Activated B cell treated with CpG ODN at 0.5 μM for 24 hours (primary cell): ENCODE measurements at regions not wholly inside any gene's neighbourhood (a gene's known extent, or its start where the extent isn't known, plus 50 kb on each side); places are given as distances from the start of the nearest gene placed in this dataset.

ENCODE experiments used
- ATAC-seq: fragments of 200-7000 bp; cut with Tn5 transposase; one replicate; pipeline ENCODE4 v1.10.0; 2021; ENCODE audit warnings: low read depth, mild to moderate bottlenecking, moderate library complexity
- CTCF ChIA-PET: fragments of 350-600 bp; sonication (Branson Sonifier 250); formaldehyde crosslinking; loops from one replicate; lab custom pipeline; 2021; ENCODE audit warnings: antibody characterized with exemption; lab: Charles Lee
- POLR2A ChIA-PET: fragments of 350-600 bp; sonication (Branson Sonifier 250); formaldehyde crosslinking; loops from one replicate; lab custom pipeline; 2021; ENCODE audit warnings: antibody characterized with exemption; lab: Charles Lee
- DNase-seq: peaks from one replicate; pipeline ENCODE4 v3.0.0; 2022
- H3K27ac Mint-ChIP-seq: one replicate; pipeline ENCODE4 v1.8.0; 2020; ENCODE audit warnings: mixed read lengths
- H3K27me3 Mint-ChIP-seq: one replicate; pipeline ENCODE4 v1.8.0; 2021; ENCODE audit warnings: mixed read lengths
- H3K36me3 Mint-ChIP-seq: one replicate; pipeline ENCODE4 v1.8.0; 2021; ENCODE audit warnings: low read depth, mixed read lengths
- H3K4me1 Mint-ChIP-seq: one replicate; pipeline ENCODE4 v1.8.0; 2021; ENCODE audit warnings: mixed read lengths
- H3K4me3 Mint-ChIP-seq: one replicate; pipeline ENCODE4 v1.8.0; 2020; ENCODE audit warnings: mild to moderate bottlenecking, mixed read lengths
- H3K9me3 Mint-ChIP-seq: one replicate; pipeline ENCODE4 v1.8.0; 2020; ENCODE audit warnings: mixed read lengths
- CTCF ChIP-seq: fragments of 200-600 bp; IDR thresholded peaks from one replicate; pipeline ENCODE4 v1.8.0; 2022; ENCODE audit warnings: antibody characterized with exemption, mild to moderate bottlenecking
- intact Hi-C: fragments of 100-400 bp; cut with micrococcal nuclease; formaldehyde crosslinking; loops from one replicate; pipeline ENCODE4 v1.15.1; 2024

- no peaks in the 10 kb centered on the region for H3K27me3 Mint-ChIP-seq
- no peaks in the 10 kb centered on the region for H3K36me3 Mint-ChIP-seq
- no peak for ATAC-seq
- no peaks in the 10 kb centered on the region for H3K4me1 Mint-ChIP-seq
- ChIA-PET POLR2A (no interaction called here), CTCF (no interaction called here)
- H3K9me3 Mint-ChIP-seq: no peaks in the 10 kb centered on the region
- intact Hi-C loops: no loop called here
- TF ChIP-seq CTCF: no peak
- H3K4me3 Mint-ChIP-seq: no peak overlapping the region
- DNase-seq: no peak
- H3K27ac Mint-ChIP-seq: no peak overlapping the region
Observed at GRCh38 chr7:113321201-113321600, 202.8 kb upstream of the SMIM30 start.

- intact Hi-C loops: no loop called here
- ATAC-seq: no peak
Observed at GRCh38 chr7:113320419-113320818, 202.1 kb upstream of the SMIM30 start.

GRCh38 chr7:113314594-113314993, 196.2 kb upstream of the SMIM30 start:
- CTCF ChIA-PET: no interaction called here
- ATAC-seq (no peak), DNase-seq (no peak)
- TF ChIP-seq CTCF: no peak
- no peaks in the 10 kb centered on the region for H3K36me3 Mint-ChIP-seq
- H3K4me1 Mint-ChIP-seq: no peaks in the 10 kb centered on the region
- intact Hi-C loops: no loop called here
- no peak overlapping the region for H3K27ac Mint-ChIP-seq
- no peaks in the 10 kb centered on the region for H3K9me3 Mint-ChIP-seq
- no peak overlapping the region for H3K4me3 Mint-ChIP-seq
- POLR2A ChIA-PET: no interaction called here
- no peaks in the 10 kb centered on the region for H3K27me3 Mint-ChIP-seq

More at GRCh38 chr7:113320419-113320818, 202.1 kb upstream of the SMIM30 start:
- no peak for TF ChIP-seq CTCF
- no peaks in the 10 kb centered on the region for H3K36me3 Mint-ChIP-seq
- no peak overlapping the region for H3K4me3 Mint-ChIP-seq
- POLR2A ChIA-PET: no interaction called here
- no peaks in the 10 kb centered on the region for H3K9me3 Mint-ChIP-seq
- no peak for DNase-seq
- no peaks in the 10 kb centered on the region for H3K4me1 Mint-ChIP-seq
- no peaks in the 10 kb centered on the region for H3K27me3 Mint-ChIP-seq
- H3K27ac Mint-ChIP-seq: no peak overlapping the region
- CTCF ChIA-PET: no interaction called here

GRCh38 chr7:113308399-113308798, 190.0 kb upstream of the SMIM30 start:
- ChIA-PET POLR2A (no interaction called here), CTCF (no interaction called here)
- Mint-ChIP-seq H3K9me3 (no peaks in the 10 kb centered on the region), H3K27ac (no peak overlapping the region), H3K4me1 (no peaks in the 10 kb centered on the region), H3K27me3 (no peaks in the 10 kb centered on the region), H3K36me3 (no peaks in the 10 kb centered on the region), H3K4me3 (no peak overlapping the region)
- ATAC-seq (no peak), DNase-seq (no peak)
- intact Hi-C loops: no loop called here
- TF ChIP-seq CTCF: no peak

- no peak overlapping the region for H3K4me3 Mint-ChIP-seq
- no peak overlapping the region for H3K27ac Mint-ChIP-seq
- no peaks in the 10 kb centered on the region for H3K27me3 Mint-ChIP-seq
- ChIA-PET CTCF (no interaction called here), POLR2A (no interaction called here)
- intact Hi-C loops: no loop called here
- no peak for DNase-seq
- H3K4me1 Mint-ChIP-seq: no peaks in the 10 kb centered on the region
- no peaks in the 10 kb centered on the region for H3K9me3 Mint-ChIP-seq
- no peak for TF ChIP-seq CTCF
- no peak for ATAC-seq
- no peaks in the 10 kb centered on the region for H3K36me3 Mint-ChIP-seq
Observed at GRCh38 chr7:113307147-113307546, 188.8 kb upstream of the SMIM30 start.
